Tibial nerve (tissue), 4 donors: ENCODE measurements at regions not wholly inside any gene's neighbourhood (a gene's known extent, or its start where the extent isn't known, plus 50 kb on each side); places are given as distances from the start of the nearest gene placed in this dataset.
"Not testable (repeated sequence)": the region's sequence is repeated elsewhere in the genome, so short reads cannot be mapped to it uniquely, and the experiment has no call there.

Experiments
- DNase-seq, 2 donors: peaks; one replicate each; pipeline ENCODE4 v3.0.0-alpha.2; 2019; ENCODE audit warnings: low spot score in 2 of 2
- H3K27ac ChIP-seq, 4 donors: fragments of 200-600 bp; sonication (generic) in 3 of 4; one replicate each; pipeline ENCODE4 v1.5.1; 2017 to 2019; ENCODE audit warnings: mild to moderate bottlenecking in 1 of 4
- H3K27me3 ChIP-seq, 2 donors: fragments of 200-600 bp; sonication (generic) in 1 of 2; one replicate each; pipeline versions ENCODE4 v1.5.1 to v1.6.0; 2017 to 2019
- H3K36me3 ChIP-seq, 3 donors: fragments of 200-600 bp; sonication (generic); one replicate each; pipeline ENCODE4 v1.5.1; 2018 to 2019
- H3K4me1 ChIP-seq, 4 donors: fragments of 200-600 bp; sonication (generic) in 3 of 4; one replicate each; pipeline ENCODE4 v1.5.1; 2017 to 2019
- H3K4me3 ChIP-seq, 4 donors: fragments of 200-600 bp; sonication (generic) in 3 of 4; one replicate each; pipeline ENCODE4 v1.5.1; 2017 to 2019; ENCODE audit warnings: mild to moderate bottlenecking in 1 of 4, moderate library complexity in 1 of 4
- H3K9me3 ChIP-seq, 4 donors: fragments of 200-600 bp; sonication (generic) in 3 of 4; one replicate each; pipeline ENCODE4 v1.5.1; 2017 to 2019
- CTCF ChIP-seq, 5 experiments: fragments of 200-600 bp in 3 of 5; fragments of 450-650 bp in 2 of 5; sonication (generic) in 3 of 5; IDR thresholded peaks; one replicate each; pipeline ENCODE4 v1.5.1; 2016 to 2019; ENCODE audit warnings: antibody characterized with exemption in 5 of 5, mild to moderate bottlenecking in 3 of 5, moderate library complexity in 2 of 5
- EP300 ChIP-seq, 2 donors: sonication (generic); formaldehyde crosslinking; IDR thresholded peaks; one replicate each; pipeline ENCODE4 v1.6.1; 2017; ENCODE audit warnings: antibody characterized with exemption in 2 of 2, mild to moderate bottlenecking in 1 of 2
- POLR2A ChIP-seq, 2 donors: fragments of 450-650 bp; IDR thresholded peaks; one replicate each; pipeline ENCODE4 v1.6.1; 2017; ENCODE audit warnings: antibody characterized with exemption in 2 of 2, mild to moderate bottlenecking in 2 of 2, moderate library complexity in 2 of 2
- WGBS, 2 donors: methylation state at CpG; one replicate each; pipeline ENCODE4 v1.1.5; 2018; 5-methylcytosine and 5-hydroxymethylcytosine counted together

DNA sequence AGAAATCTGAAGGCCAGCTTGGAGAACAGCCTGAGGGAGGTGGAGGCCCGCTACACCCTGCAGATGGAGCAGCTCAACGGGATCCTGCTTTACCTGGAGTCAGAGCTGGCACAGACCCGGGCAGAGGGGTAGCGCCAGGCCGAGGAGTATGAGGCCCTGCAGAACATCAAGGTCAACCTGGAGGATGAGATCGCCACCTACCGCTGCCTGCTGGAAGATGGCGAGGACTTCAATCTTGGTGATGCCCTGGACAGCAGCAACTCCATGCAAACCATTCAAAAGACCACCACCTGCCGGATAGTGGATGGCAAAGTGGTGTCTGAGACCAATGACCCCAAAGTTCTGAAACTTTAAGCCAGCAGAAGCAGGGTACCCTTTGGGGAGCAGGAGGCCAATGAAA lies 318.4 kb downstream of the ZFHX3 start:
- 93 to 96% methylated on average over 9 of the region's 9 CpGs for WGBS, 2 donors
- peaks cover 0 to 25% (median 5%) of the 10 kb centered on the region in 4 donors for H3K9me3 ChIP-seq
- not testable (repeated sequence) for H3K4me1 ChIP-seq, H3K27me3 ChIP-seq, H3K4me3 ChIP-seq, H3K27ac ChIP-seq, DNase-seq, H3K36me3 ChIP-seq

DNA sequence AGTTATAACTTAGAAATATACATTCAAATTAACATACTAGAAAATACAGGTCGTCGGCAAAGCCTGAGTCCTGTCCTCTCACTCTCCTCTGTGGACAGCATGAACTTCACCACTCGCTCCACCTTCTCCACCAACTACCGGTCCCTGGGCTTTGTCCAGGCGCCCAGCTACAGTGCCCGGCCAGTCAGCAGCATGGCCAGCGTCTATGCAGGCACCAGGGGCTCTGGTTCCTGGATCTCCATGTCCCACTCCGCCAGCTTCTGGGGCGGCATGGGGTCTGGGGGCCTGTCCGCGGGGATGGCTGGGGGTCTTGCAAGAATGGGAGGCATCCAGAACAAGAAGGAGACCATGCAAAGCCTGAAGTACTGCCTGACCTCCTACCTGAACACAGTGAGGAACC lies 319.4 kb downstream of the ZFHX3 start:
- WGBS, 2 donors: 97 to 98% methylated on average over 11 of the region's 11 CpGs
- no peaks in the 10 kb centered on the region for H3K4me1 ChIP-seq

GRCh38 chr16:72727565-72727964 lies 320.4 kb downstream of the ZFHX3 start:
- Histone ChIP-seq H3K4me1 (no peaks in the 10 kb centered on the region), H3K9me3 (peaks cover 0 to 11% (median 3%) of the 10 kb centered on the region in 4 donors), H3K4me3 (no peak overlapping the region), H3K27me3 (no peaks in the 10 kb centered on the region), H3K27ac (no peak overlapping the region), H3K36me3 (peaks cover 0 to 7% (median 0%) of the 10 kb centered on the region in 3 donors)
- no peak for TF ChIP-seq CTCF (IDR thresholded peaks at IDR 0.05)
- no peak for TF ChIP-seq POLR2A (IDR thresholded peaks at IDR 0.05)
- 87 to 97% methylated on average over 1 of the region's 1 CpG for WGBS, 2 donors
- no peak for DNase-seq

More for the DNA sequence above, 319.4 kb downstream of the ZFHX3 start:
- Histone ChIP-seq H3K27ac (no peak overlapping the region), H3K27me3 (no peaks in the 10 kb centered on the region), H3K9me3 (peaks cover 0 to 15% (median 3%) of the 10 kb centered on the region in 4 donors), H3K4me3 (no peak overlapping the region), H3K36me3 (peaks cover 0 to 7% (median 0%) of the 10 kb centered on the region in 3 donors)
- no peak for DNase-seq
- no peak for TF ChIP-seq EP300 (IDR thresholded peaks at IDR 0.05)
- TF ChIP-seq POLR2A (IDR thresholded peaks at IDR 0.05): no peak
- TF ChIP-seq CTCF (IDR thresholded peaks at IDR 0.05): no peak

DNA sequence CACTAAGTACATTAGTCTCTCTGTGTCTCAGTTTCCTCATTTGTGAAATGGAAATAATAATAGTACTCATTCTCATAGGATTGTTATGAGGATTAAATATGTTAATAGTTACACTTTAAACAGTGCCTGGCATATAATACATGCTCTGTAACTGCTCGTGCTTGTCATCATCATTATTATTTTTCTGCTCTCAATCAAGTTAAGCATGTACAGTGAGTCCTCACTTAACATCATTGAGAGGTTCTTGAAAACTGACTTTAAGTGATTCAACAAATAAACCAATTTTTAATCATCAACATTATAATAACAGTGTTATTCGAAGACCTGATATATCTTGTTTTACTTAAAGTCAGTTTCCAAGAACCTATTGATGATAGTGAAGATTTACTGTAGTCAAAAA lies 322.3 kb downstream of the ZFHX3 start:
- Histone ChIP-seq H3K36me3 (peaks cover 0 to 7% (median 0%) of the 10 kb centered on the region in 3 donors), H3K27ac (no peak overlapping the region), H3K27me3 (no peaks in the 10 kb centered on the region), H3K4me1 (no peaks in the 10 kb centered on the region), H3K9me3 (peaks cover 0 to under 1% (median 0%) of the 10 kb centered on the region in 4 donors), H3K4me3 (no peak overlapping the region)
- 76 to 84% methylated on average over 2 of the region's 2 CpGs for WGBS, 2 donors
- DNase-seq: no peak
- TF ChIP-seq CTCF (IDR thresholded peaks at IDR 0.05) (no peak), POLR2A (IDR thresholded peaks at IDR 0.05) (no peak), EP300 (IDR thresholded peaks at IDR 0.05) (no peak)

DNA sequence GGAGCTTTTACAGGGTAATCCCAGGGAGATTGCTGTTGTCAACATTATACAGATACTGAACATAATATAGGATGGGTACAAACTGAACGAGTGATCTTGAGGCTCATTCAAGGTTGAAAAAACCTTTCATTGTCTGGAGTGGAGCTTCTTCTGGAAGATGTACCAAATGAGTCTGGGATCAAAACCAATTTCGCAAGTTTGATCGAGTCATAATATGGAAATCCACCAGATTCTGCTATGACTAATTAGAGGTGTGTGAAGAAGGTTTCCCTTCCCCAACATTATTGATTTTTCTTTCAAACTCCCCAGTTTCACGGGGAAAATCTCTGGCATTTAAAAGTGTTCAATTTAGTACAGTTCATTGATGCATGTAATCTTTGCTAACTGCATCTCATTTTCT lies 324.1 kb downstream of the ZFHX3 start:
- Histone ChIP-seq H3K27me3 (no peaks in the 10 kb centered on the region), H3K36me3 (peaks cover 0 to 3% (median 0%) of the 10 kb centered on the region in 3 donors), H3K4me1 (no peaks in the 10 kb centered on the region), H3K4me3 (no peak overlapping the region), H3K9me3 (no peaks in the 10 kb centered on the region), H3K27ac (no peak overlapping the region)
- no peak for DNase-seq
- WGBS, 2 donors: 88 to 89% methylated on average over 4 of the region's 4 CpGs
- TF ChIP-seq CTCF (IDR thresholded peaks at IDR 0.05) (no peak), EP300 (IDR thresholded peaks at IDR 0.05) (no peak), POLR2A (IDR thresholded peaks at IDR 0.05) (no peak)

- 51 to 52% methylated on average over 5 of the region's 5 CpGs for WGBS, 2 donors
- DNase-seq: no peak
- Histone ChIP-seq H3K36me3 (no peaks in the 10 kb centered on the region), H3K4me3 (no peak overlapping the region), H3K4me1 (no peaks in the 10 kb centered on the region), H3K27ac (no peak overlapping the region), H3K9me3 (no peaks in the 10 kb centered on the region), H3K27me3 (no peaks in the 10 kb centered on the region)
- no peak for TF ChIP-seq CTCF (IDR thresholded peaks at IDR 0.05)
- TF ChIP-seq POLR2A (IDR thresholded peaks at IDR 0.05): no peak
- no peak for TF ChIP-seq EP300 (IDR thresholded peaks at IDR 0.05)
Measured at GRCh38 chr16:72722552-72722951, 325.4 kb downstream of the ZFHX3 start.
